GM12878 (cell line): ENCODE measurements at regions not wholly inside any gene's neighbourhood (a gene's known extent, or its start where the extent isn't known, plus 50 kb on each side); places are given as distances from the start of the nearest gene placed in this dataset.

Experiments
- CREB1 ChIP-seq: IDR thresholded peaks from 2 replicates; pipeline ENCODE4 v1.6.1; 2012; ENCODE audit warnings: low read depth, mild to moderate bottlenecking, inconsistent platforms
- CTCF ChIP-seq, 3 experiments: IDR thresholded peaks in 2 of 3; conservative IDR thresholded peaks in 1 of 3; 2 replicates each; pipeline ENCODE4 v1.5.1; 2011; ENCODE audit warnings: low read depth in 3 of 3, low read length in 3 of 3, mild to moderate bottlenecking in 3 of 3, control low read depth in 2 of 3, moderate library complexity in 2 of 3, inconsistent platforms in 1 of 3, mixed read lengths in 1 of 3; ENCODE audit not compliant: control insufficient read depth in 2 of 3, insufficient read depth in 1 of 3; ENCODE audit errors: extremely low read depth in 1 of 3
- DPF2 ChIP-seq: fragments of 450-650 bp; IDR thresholded peaks from 2 replicates; pipeline ENCODE4 v1.6.1; 2017; ENCODE audit warnings: mild to moderate bottlenecking
- EGR1 ChIP-seq, 2 experiments: IDR thresholded peaks; 1 replicate in 1 of 2; 2 replicates in 1 of 2; pipeline ENCODE4 v1.6.1; 2011 to 2012; ENCODE audit warnings: low read depth in 2 of 2, low read length in 2 of 2, borderline replicate concordance in 1 of 2, mild to moderate bottlenecking in 1 of 2, moderate library complexity in 1 of 2
- HCFC1 ChIP-seq: fragments of 150-350 bp; IDR thresholded peaks from 2 replicates; pipeline ENCODE4 v1.6.1; 2014; ENCODE audit warnings: low read length
- POLR2A ChIP-seq: IDR thresholded peaks from 2 replicates; pipeline ENCODE4 v1.6.1; 2011; ENCODE audit warnings: low read depth, mild to moderate bottlenecking, low read length
- RAD51 ChIP-seq: fragments of 450-650 bp; IDR thresholded peaks from 2 replicates; pipeline ENCODE4 v1.6.1; 2016; ENCODE audit warnings: moderate library complexity, mild to moderate bottlenecking, inconsistent platforms
- ZNF274 ChIP-seq: IDR thresholded peaks from one replicate; pipeline ENCODE4 v1.8.0; 2011; ENCODE audit not compliant: insufficient read length, insufficient read depth

- TF ChIP-seq ZNF274 (no peak), CTCF (IDR thresholded peaks at IDR 0.05 in 2 of 3, conservative IDR thresholded peaks at IDR 0.05 in 1 of 3; ENCODE audit: control insufficient read depth in 2 of 3, extremely low read depth in 1 of 3, insufficient read depth in 1 of 3, low read depth in 3 of 3, low read length in 3 of 3) (no peak), POLR2A (no peak), DPF2 (no peak), HCFC1 (no peak), RAD51 (no peak), EGR1 (IDR thresholded peaks at IDR 0.05; ENCODE audit: borderline replicate concordance in 1 of 2, low read depth in 2 of 2, low read length in 2 of 2) (no peak), CREB1 (no peak)
These were observed 94.8 kb upstream of the RAB12 start for GRCh38 chr18:8514409-8514808.
